Neural progenitor cell (in vitro differentiated cells): ENCODE measurements at regions not wholly inside any gene's neighbourhood (a gene's known extent, or its start where the extent isn't known, plus 50 kb on each side); places are given as distances from the start of the nearest gene placed in this dataset.

Experiments
- DNase-seq: peaks from one replicate; pipeline ENCODE4 v3.0.0-alpha.2; 2016; ENCODE audit warnings: low spot score
- H2AFZ ChIP-seq: fragments of 200-600 bp; sonication (generic); replicated peaks from 2 replicates; pipeline ENCODE4 v1.6.1; 2016; ENCODE audit warnings: antibody characterized with exemption
- H3F3A ChIP-seq: fragments of 200-600 bp; sonication (generic); 2 replicates; pipeline ENCODE4 v1.6.1; 2016; ENCODE audit warnings: antibody characterized with exemption, low read depth
- H3K27ac ChIP-seq: fragments of 200-600 bp; sonication (generic); 2 replicates; pipeline ENCODE4 v1.5.1; 2016; ENCODE audit warnings: mild to moderate bottlenecking
- H3K27me3 ChIP-seq: fragments of 200-600 bp; sonication (generic); 2 replicates; pipeline ENCODE4 v1.6.1; 2016; ENCODE audit warnings: mild to moderate bottlenecking, moderate library complexity
- H3K36me3 ChIP-seq: fragments of 200-600 bp; sonication (generic); 2 replicates; pipeline ENCODE4 v1.5.1; 2016
- H3K4me1 ChIP-seq: fragments of 200-600 bp; sonication (generic); 2 replicates; pipeline ENCODE4 v1.6.1; 2016; ENCODE audit warnings: mixed run types
- H3K4me2 ChIP-seq: fragments of 200-600 bp; sonication (generic); 2 replicates; pipeline ENCODE4 v1.6.1; 2016
- H3K4me3 ChIP-seq: fragments of 200-600 bp; sonication (generic); 2 replicates; pipeline ENCODE4 v1.5.1; 2016
- H3K79me2 ChIP-seq: fragments of 200-600 bp; sonication (generic); 2 replicates; pipeline ENCODE4 v1.6.1; 2016; ENCODE audit warnings: low read depth
- H3K9ac ChIP-seq: fragments of 200-600 bp; sonication (generic); 2 replicates; pipeline ENCODE4 v1.6.1; 2016
- H3K9me3 ChIP-seq: fragments of 200-600 bp; sonication (generic); 2 replicates; pipeline ENCODE4 v1.5.1; 2016; ENCODE audit warnings: low read depth
- H4K20me1 ChIP-seq: fragments of 200-600 bp; sonication (generic); 2 replicates; pipeline ENCODE4 v1.6.1; 2016; ENCODE audit warnings: low read depth
- H3K27ac Mint-ChIP-seq: 3 replicates; pipeline ENCODE4 v1.8.0; 2021; ENCODE audit warnings: mixed read lengths
- H3K27me3 Mint-ChIP-seq: 2 replicates; pipeline ENCODE4 v1.8.0; 2022; ENCODE audit warnings: low read depth, mild to moderate bottlenecking, inconsistent platforms, moderate library complexity, mixed read lengths; ENCODE audit not compliant: insufficient read depth
- H3K36me3 Mint-ChIP-seq: 3 replicates; pipeline ENCODE4 v1.8.0; 2021; ENCODE audit warnings: mixed read lengths
- H3K4me1 Mint-ChIP-seq: 3 replicates; pipeline ENCODE4 v1.8.0; 2021; ENCODE audit warnings: mixed read lengths
- H3K4me3 Mint-ChIP-seq: 3 replicates; pipeline ENCODE4 v1.8.0; 2021; ENCODE audit warnings: mild to moderate bottlenecking, moderate library complexity, mixed read lengths
- H3K9me3 Mint-ChIP-seq: 3 replicates; pipeline ENCODE4 v1.8.0; 2020; ENCODE audit warnings: mixed read lengths
- EZH2 ChIP-seq: fragments of 200-600 bp; sonication (generic); IDR thresholded peaks from 2 replicates; pipeline ENCODE4 v1.6.1; 2017; ENCODE audit warnings: antibody characterized with exemption, mild to moderate bottlenecking, moderate library complexity
- EZH2phosphoT487 ChIP-seq: fragments of 200-600 bp; sonication (generic); IDR thresholded peaks from 2 replicates; pipeline ENCODE4 v1.6.1; 2017; ENCODE audit warnings: antibody characterized with exemption
- TF ChIP-seq, protein P1 (sequence below): fragments of 200-600 bp; sonication (generic); IDR thresholded peaks from 2 replicates; pipeline ENCODE4 v1.5.1; 2017; ENCODE audit warnings: antibody characterized with exemption, mild to moderate bottlenecking

DNA sequence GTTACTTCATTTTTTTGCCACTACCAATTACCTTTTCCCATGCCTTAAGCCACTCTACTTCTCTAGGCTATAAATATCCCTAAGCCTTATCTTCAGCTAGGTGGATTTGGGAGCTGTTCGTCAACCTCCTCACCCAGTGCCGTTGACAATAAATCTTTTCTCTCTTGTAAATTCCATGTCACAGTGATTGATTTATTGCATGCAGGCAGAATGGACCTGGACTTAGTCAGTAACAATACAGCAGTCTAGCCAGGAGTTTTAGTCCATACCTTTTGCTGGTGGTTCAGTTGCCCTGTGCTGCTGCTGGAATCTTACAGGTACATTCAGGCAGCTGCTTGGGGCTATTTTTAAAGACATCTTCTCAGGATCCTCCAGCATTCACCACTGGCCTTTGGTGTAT is 350.5 kb upstream of the NRG3 start:
- no peaks in the 10 kb centered on the region for H3K9me3 ChIP-seq
- no peak overlapping the region for H3K27ac Mint-ChIP-seq
- H2AFZ ChIP-seq = no peak overlapping the region
- no peak for TF ChIP-seq EZH2phosphoT487
- TF ChIP-seq, protein P1, sequence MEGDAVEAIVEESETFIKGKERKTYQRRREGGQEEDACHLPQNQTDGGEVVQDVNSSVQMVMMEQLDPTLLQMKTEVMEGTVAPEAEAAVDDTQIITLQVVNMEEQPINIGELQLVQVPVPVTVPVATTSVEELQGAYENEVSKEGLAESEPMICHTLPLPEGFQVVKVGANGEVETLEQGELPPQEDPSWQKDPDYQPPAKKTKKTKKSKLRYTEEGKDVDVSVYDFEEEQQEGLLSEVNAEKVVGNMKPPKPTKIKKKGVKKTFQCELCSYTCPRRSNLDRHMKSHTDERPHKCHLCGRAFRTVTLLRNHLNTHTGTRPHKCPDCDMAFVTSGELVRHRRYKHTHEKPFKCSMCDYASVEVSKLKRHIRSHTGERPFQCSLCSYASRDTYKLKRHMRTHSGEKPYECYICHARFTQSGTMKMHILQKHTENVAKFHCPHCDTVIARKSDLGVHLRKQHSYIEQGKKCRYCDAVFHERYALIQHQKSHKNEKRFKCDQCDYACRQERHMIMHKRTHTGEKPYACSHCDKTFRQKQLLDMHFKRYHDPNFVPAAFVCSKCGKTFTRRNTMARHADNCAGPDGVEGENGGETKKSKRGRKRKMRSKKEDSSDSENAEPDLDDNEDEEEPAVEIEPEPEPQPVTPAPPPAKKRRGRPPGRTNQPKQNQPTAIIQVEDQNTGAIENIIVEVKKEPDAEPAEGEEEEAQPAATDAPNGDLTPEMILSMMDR = no peak
- no peak for TF ChIP-seq EZH2
- H3K4me3 Mint-ChIP-seq = no peak overlapping the region
- H3K27me3 Mint-ChIP-seq = no peaks in the 10 kb centered on the region
- H3K36me3 Mint-ChIP-seq = no peaks in the 10 kb centered on the region
- H3K27me3 ChIP-seq = no peaks in the 10 kb centered on the region
- H3K9ac ChIP-seq = no peak overlapping the region
- H3K27ac ChIP-seq = no peak overlapping the region
- no peaks in the 10 kb centered on the region for H4K20me1 ChIP-seq
- H3K4me1 Mint-ChIP-seq = no peaks in the 10 kb centered on the region
- H3K4me2 ChIP-seq = no peak overlapping the region
- no peaks in the 10 kb centered on the region for H3K4me1 ChIP-seq
- DNase-seq = no peak
- H3K36me3 ChIP-seq = no peaks in the 10 kb centered on the region
- no peaks in the 10 kb centered on the region for H3K79me2 ChIP-seq
- no peak overlapping the region for H3K4me3 ChIP-seq
- H3F3A ChIP-seq = no peaks in the 10 kb centered on the region
- H3K9me3 Mint-ChIP-seq = no peaks in the 10 kb centered on the region

DNA sequence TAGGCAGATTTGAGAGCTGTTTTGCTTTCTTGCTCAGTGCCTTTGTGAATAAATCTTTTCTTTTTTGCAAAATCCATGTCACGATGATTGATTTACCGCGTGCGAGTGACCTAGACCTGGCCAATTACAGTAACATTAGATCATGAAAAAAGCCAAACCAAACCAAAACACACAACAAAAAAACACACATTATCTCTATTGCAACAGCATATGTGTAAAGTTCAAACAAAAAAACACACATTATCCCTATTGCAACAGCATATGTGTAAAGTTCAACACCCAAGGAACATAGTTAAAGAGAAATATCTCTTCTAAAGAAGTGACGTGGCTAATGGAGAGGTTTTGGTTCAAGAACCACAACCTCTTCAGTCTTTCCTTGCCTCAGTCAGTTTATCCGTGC is 342.6 kb upstream of the NRG3 start:
- Mint-ChIP-seq H3K27me3 (peaks cover 2% of the 10 kb centered on the region), H3K36me3 (no peaks in the 10 kb centered on the region), H3K4me1 (no peaks in the 10 kb centered on the region), H3K27ac (no peak overlapping the region), H3K9me3 (no peaks in the 10 kb centered on the region), H3K4me3 (no peak overlapping the region)
- Histone ChIP-seq H3K9me3 (no peaks in the 10 kb centered on the region), H3K27ac (no peak overlapping the region), H3K79me2 (no peaks in the 10 kb centered on the region), H3K4me1 (no peaks in the 10 kb centered on the region), H3K27me3 (no peaks in the 10 kb centered on the region), H4K20me1 (no peaks in the 10 kb centered on the region), H2AFZ (no peak overlapping the region), H3K36me3 (no peaks in the 10 kb centered on the region), H3K4me3 (no peak overlapping the region), H3F3A (no peaks in the 10 kb centered on the region), H3K9ac (no peak overlapping the region), H3K4me2 (no peak overlapping the region)
- TF ChIP-seq, protein P1 = no peak
- TF ChIP-seq EZH2phosphoT487 = no peak
- no peak for TF ChIP-seq EZH2
- no peak for DNase-seq

DNA sequence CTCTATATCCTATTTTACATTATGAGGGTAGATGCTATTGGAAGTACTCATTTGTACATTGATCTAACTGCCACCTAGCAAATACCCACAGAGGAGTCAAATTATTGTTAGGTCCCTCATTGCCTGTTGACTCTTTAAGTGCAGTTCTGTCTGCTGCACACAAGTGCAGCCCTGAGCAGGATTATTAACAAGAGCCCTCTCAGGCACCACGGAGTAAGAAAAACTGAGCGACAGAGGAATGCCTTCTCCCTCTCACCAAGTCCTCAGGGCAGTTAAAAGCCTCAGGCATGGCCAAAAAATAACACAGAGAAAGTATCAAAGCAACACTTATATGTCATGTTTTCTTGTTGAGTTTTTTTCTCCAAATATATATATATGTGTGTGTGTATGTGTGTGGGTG is 340.0 kb upstream of the NRG3 start:
- Histone ChIP-seq H4K20me1 (no peaks in the 10 kb centered on the region), H2AFZ (no peak overlapping the region), H3K79me2 (no peaks in the 10 kb centered on the region), H3F3A (no peaks in the 10 kb centered on the region), H3K36me3 (no peaks in the 10 kb centered on the region), H3K9me3 (no peaks in the 10 kb centered on the region), H3K4me1 (no peaks in the 10 kb centered on the region), H3K27ac (no peak overlapping the region), H3K4me2 (no peak overlapping the region), H3K27me3 (no peaks in the 10 kb centered on the region), H3K9ac (no peak overlapping the region), H3K4me3 (no peak overlapping the region)
- no peak overlapping the region for H3K27ac Mint-ChIP-seq
- DNase-seq = no peak
- no peaks in the 10 kb centered on the region for H3K4me1 Mint-ChIP-seq
- TF ChIP-seq, protein P1 = no peak
- TF ChIP-seq EZH2phosphoT487 = no peak
- no peaks in the 10 kb centered on the region for H3K9me3 Mint-ChIP-seq
- no peak overlapping the region for H3K4me3 Mint-ChIP-seq
- peaks cover 2% of the 10 kb centered on the region for H3K27me3 Mint-ChIP-seq
- no peaks in the 10 kb centered on the region for H3K36me3 Mint-ChIP-seq

DNA sequence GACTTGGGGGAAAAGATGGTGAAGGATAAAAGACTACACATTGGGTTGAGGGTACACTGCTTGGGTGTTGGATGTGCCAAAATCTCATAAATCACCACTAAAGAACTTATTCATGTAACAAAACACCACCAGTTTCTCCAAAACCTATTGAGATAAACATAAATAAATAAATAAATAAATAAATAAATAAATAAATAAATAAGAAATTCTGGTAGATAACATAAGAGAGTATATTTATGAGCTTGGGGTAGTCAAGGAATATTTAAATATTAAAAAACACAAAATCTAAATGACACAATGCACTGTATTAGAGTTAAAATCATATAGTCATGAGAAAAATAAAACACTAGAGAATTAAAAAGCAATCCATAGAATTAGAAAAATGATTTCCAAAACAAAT is 333.5 kb upstream of the NRG3 start:
- TF ChIP-seq, protein P1 = no peak
- TF ChIP-seq EZH2 = no peak
- TF ChIP-seq EZH2phosphoT487 = no peak
- H3K27me3 Mint-ChIP-seq = no peaks in the 10 kb centered on the region
- H2AFZ ChIP-seq = no peak overlapping the region
- no peak overlapping the region for H3K4me3 Mint-ChIP-seq
- H3K4me2 ChIP-seq = no peak overlapping the region
- H3K4me1 ChIP-seq = no peaks in the 10 kb centered on the region
- no peak overlapping the region for H3K9ac ChIP-seq
- H3K36me3 Mint-ChIP-seq = no peaks in the 10 kb centered on the region
- no peaks in the 10 kb centered on the region for H3F3A ChIP-seq
- H4K20me1 ChIP-seq = no peaks in the 10 kb centered on the region
- H3K27me3 ChIP-seq = no peaks in the 10 kb centered on the region
- H3K4me3 ChIP-seq = no peak overlapping the region
- H3K27ac ChIP-seq = no peak overlapping the region
- no peaks in the 10 kb centered on the region for H3K36me3 ChIP-seq
- H3K27ac Mint-ChIP-seq = no peak overlapping the region
- H3K79me2 ChIP-seq = no peaks in the 10 kb centered on the region
- H3K4me1 Mint-ChIP-seq = no peaks in the 10 kb centered on the region
- DNase-seq = no peak
- no peaks in the 10 kb centered on the region for H3K9me3 ChIP-seq
- H3K9me3 Mint-ChIP-seq = no peaks in the 10 kb centered on the region
